G401.6 (cell line): ENCODE measurements at regions not wholly inside any gene's neighbourhood (a gene's known extent, or its start where the extent isn't known, plus 50 kb on each side); places are given as distances from the start of the nearest gene placed in this dataset.
A peak's percentile ranks its signal among the peaks of the same experiment; 100 is the strongest.
"Not testable (repeated sequence)": the region's sequence is repeated elsewhere in the genome, so short reads cannot be mapped to it uniquely, and the experiment has no call there.

ENCODE experiments used
- FAIRE-seq: peaks from 2 replicates; lab custom pipeline; 2012; peaks lifted over from hg19 to GRCh38; lab: Jason Lieb, UNC

GRCh38 chr15:62324382-62324781 is 159.3 kb upstream of the C2CD4B start:
- no peak for FAIRE-seq

GRCh38 chr15:62325597-62325996 is 160.5 kb upstream of the C2CD4B start:
- no peak for FAIRE-seq

DNA sequence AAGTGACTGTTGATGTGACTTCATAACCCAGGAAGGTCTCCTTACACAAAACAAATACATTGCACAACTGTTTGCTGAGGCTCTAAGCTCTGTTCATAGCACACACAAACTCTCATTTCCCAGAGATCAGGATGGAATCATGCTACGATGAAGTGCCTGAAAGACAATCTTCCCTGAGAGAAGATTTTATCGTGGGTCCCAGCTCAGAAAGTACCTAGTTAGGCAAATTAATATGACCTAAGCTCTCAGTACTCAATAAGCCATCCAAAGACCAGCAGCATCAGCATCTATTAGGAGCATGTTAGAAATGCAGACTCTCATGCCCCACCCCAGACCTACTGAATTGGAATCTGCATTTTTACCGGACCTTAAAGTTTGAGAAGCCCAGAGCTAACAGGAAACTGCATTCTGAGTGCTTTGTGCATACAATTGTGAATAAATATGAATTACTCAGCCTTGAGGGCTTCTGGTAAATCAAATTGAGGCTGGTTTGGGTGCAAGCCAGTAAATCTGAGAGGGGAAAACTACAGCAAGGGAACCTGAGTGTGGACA is 161.5 kb upstream of the C2CD4B start:
- FAIRE-seq = no peak

GRCh38 chr15:62327406-62327805 is 162.3 kb upstream of the C2CD4B start:
- no peak for FAIRE-seq

GRCh38 chr15:62332472-62332871 is 167.4 kb upstream of the C2CD4B start:
- not testable (repeated sequence) for FAIRE-seq

- FAIRE-seq = no peak
Observed at GRCh38 chr15:62334536-62334935, 169.5 kb upstream of the C2CD4B start.

DNA sequence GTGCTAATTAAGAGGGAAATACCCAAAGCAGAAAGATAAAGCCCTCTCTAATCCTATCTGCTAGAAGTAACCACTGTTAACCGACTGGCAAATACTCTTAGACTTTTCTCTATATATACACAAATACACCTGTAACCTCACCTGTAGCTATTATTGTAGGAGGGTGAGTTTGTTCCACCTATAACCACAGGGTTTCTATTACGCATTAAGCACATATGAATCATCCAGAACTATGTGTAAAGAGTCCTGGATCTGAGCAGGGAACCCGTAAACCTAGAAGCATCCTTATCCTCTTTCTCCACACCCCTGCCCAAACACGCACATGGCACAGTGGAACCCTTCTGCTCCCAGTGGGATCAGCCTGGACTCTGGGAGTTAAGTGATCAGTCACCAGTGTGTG is 172.8 kb upstream of the C2CD4B start:
- FAIRE-seq = no peak

DNA sequence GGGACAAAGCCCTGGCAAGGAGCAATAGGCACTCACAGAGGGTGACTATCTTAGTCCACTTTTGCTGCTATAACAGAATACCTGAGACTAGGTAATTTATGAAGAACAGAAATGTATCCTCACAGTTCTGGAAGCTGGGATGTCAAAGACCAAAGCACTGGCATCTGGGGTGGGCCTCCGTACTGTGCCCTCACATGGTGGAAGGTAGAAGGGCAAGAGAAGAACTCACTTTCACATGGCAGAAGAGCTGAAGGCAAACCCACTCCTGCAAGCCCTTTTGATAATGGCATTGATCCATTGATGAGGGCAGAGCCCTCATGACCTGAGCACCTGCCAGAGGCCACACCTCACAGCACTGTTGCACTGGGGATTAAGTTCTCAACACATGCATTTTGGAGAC is 173.4 kb upstream of the C2CD4B start:
- no peak for FAIRE-seq

DNA sequence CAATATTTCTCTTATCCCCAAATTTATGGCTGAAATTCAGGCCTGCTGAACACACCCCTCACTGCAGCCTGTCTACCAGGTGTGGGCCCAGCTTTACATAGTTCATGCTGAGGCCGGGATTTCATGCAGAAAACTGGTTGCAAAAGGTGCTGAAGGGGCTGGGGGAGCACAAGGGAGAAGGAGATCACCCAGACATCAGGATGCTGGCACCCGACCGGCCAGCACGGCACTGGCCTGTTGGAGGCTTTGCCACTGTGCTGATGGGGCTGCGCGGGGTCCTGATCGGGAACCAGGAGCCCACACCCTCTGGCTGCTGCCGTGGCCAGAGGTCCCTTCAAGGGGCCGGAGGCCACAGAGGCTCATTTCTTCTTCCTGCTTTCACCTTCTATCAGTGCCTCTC is 177.9 kb upstream of the C2CD4B start:
- no peak for FAIRE-seq

- FAIRE-seq = no peak
Observed at GRCh38 chr15:62343397-62343796, 178.3 kb upstream of the C2CD4B start.

- FAIRE-seq = peak; percentile 50
Observed at GRCh38 chr15:62344806-62345539, 179.9 kb upstream of the C2CD4B start.

- FAIRE-seq = no peak
Observed at GRCh38 chr15:62346168-62346567, 181.1 kb upstream of the C2CD4B start.

GRCh38 chr15:62348118-62348517 is 183.0 kb upstream of the C2CD4B start:
- no peak for FAIRE-seq

- no peak for FAIRE-seq
Observed at GRCh38 chr15:62348623-62349022, 183.5 kb upstream of the C2CD4B start.

- no peak for FAIRE-seq
Observed at GRCh38 chr15:62352817-62353216, 187.7 kb upstream of the C2CD4B start.

- FAIRE-seq = no peak
Observed at GRCh38 chr15:62357431-62357830, 192.3 kb upstream of the C2CD4B start.

GRCh38 chr15:62359416-62359815 is 194.3 kb upstream of the C2CD4B start:
- FAIRE-seq = no peak

DNA sequence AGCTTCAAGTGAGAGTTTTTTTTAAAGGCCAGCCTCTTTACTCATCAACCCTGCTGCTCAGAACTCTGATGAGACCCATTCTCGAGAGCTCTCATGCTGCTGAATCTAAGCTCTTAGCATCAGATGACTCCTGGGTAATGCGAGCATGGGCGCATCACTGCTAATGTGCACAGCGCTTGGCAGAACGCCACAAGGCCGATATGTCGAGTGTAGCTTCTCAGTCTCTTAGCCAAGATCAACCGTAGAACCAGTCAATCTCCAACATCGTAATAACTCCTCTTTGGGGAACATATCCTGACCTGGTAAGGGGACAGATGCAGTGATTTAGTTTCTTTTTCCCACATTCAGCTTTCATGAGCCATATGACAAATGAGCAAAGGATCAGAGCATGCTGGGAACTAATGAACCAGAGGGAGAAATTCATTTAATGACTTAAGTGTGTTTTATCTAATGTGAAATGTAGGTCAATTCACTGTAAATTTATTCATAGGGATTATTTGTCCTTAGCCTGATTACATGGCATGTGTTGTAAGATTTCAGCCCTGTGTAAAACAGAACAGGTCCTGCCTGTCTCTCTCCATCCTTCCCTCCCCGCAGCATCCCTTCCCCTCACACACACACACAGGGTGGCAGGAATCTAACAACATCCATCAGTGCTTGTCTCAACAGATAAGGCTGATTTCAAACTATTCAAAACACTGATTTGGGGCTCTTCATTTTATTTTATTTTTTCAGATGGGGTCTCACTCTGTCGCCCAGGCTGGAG is 195.4 kb upstream of the C2CD4B start:
- no peak for FAIRE-seq

GRCh38 chr15:62362144-62362543 is 197.1 kb upstream of the C2CD4B start:
- FAIRE-seq = no peak

DNA sequence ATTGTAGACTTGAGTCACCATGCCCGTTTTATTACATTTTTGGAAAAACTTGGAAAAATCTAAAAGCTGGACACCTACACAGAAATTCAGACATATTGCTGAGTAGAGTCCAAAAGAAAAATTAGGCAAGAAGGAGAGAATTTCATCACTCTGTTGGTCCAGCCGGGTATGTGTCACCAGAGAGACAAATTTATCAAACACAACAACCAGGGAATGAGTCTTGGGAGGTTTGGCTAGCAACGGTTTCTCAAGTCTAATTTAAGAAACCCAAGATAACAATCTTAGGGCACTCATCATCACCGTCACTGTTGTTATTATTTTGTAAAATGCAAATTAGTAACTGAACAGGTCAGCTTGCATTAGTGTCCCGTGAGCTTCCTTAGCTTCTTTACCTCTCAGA is 197.5 kb upstream of the C2CD4B start:
- no peak for FAIRE-seq

DNA sequence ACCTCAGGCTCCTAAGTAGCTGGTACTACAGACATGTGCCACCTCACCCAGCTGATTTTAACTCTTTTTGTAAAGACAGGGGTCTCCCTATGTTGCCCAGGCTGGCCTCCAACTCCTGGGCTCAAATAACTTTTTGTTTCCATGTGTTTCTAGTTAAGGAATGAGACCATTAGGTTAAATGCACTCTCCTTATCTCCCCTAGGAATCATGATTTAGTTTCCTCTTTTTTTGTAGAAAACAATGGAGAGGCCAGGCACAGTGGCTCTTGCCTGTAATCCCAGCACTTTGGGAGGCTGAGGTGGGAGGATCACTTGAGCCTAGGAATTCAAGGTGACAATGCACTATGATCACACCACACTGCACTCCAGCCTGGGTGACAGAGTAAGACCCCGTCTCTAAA is 198.8 kb upstream of the C2CD4B start:
- no peak for FAIRE-seq

DNA sequence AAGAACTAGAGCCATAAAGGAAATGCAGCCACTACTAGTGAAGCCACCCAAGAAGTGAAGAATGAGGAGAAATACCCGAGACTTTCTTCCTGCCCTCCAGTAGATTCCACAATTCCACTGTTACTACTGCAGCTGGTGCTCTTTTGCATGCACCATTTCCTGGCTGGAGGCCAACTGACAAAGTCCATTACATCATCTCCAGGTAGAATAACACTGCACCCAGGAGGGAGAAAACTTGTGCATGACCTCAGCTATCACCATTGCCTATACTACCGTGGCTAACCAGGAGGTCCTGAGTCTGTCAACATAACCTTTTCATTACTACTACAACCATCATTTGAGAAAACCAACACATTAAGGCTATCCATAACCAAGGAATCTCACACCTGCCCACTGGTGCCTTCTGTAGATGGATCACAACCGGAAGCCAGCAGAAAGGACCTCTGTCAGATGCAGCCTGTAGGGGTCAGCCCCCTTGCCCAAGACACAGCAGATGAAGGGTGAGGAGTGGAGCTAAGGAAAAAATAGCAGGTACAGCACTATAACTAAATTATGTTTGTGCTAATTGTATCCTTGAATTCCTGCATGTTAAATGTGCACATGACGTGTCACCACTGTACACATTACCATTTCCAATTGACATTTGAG is 200.8 kb upstream of the C2CD4B start:
- no peak for FAIRE-seq

- FAIRE-seq = no peak
Observed at GRCh38 chr15:62369454-62369853, 204.4 kb upstream of the C2CD4B start.
